ENCODE measurements at regions not wholly inside any gene's neighbourhood (a gene's known extent, or its start where the extent isn't known, plus 50 kb on each side); places are given as distances from the start of the nearest gene placed in this dataset.

- Histone ChIP-seq H3K4me1 (peaks cover 0 to 20% (median 1%) of the 10 kb centered on the region in 12 donors), H3K9me3 (no peaks in the 10 kb centered on the region), H3K27ac (peak overlapping the region in 5 of 12 donors; percentile 34 to 51 (median 43)), H3K36me3 (no peaks in the 10 kb centered on the region), H3K4me3 (no peak overlapping the region), H3K27me3 (no peaks in the 10 kb centered on the region)
- no peak for DNase-seq
- WGBS, 4 donors, result 12 to 24% (median 13%) methylated on average over 2 of the region's 2 CpGs
- intact Hi-C loops (cut with DNase I), result no loop called here
- ATAC-seq, result peak; percentile 41 to 91 (median 76)
- TF ChIP-seq POLR2A (IDR thresholded peaks at IDR 0.05), result no peak
- TF ChIP-seq, protein P1, sequence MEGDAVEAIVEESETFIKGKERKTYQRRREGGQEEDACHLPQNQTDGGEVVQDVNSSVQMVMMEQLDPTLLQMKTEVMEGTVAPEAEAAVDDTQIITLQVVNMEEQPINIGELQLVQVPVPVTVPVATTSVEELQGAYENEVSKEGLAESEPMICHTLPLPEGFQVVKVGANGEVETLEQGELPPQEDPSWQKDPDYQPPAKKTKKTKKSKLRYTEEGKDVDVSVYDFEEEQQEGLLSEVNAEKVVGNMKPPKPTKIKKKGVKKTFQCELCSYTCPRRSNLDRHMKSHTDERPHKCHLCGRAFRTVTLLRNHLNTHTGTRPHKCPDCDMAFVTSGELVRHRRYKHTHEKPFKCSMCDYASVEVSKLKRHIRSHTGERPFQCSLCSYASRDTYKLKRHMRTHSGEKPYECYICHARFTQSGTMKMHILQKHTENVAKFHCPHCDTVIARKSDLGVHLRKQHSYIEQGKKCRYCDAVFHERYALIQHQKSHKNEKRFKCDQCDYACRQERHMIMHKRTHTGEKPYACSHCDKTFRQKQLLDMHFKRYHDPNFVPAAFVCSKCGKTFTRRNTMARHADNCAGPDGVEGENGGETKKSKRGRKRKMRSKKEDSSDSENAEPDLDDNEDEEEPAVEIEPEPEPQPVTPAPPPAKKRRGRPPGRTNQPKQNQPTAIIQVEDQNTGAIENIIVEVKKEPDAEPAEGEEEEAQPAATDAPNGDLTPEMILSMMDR (IDR thresholded peaks at IDR 0.05), result no peak
Observed at GRCh38 chr4:28774344-28774743, 1913.7 kb downstream of the STIM2 start.

DNA sequence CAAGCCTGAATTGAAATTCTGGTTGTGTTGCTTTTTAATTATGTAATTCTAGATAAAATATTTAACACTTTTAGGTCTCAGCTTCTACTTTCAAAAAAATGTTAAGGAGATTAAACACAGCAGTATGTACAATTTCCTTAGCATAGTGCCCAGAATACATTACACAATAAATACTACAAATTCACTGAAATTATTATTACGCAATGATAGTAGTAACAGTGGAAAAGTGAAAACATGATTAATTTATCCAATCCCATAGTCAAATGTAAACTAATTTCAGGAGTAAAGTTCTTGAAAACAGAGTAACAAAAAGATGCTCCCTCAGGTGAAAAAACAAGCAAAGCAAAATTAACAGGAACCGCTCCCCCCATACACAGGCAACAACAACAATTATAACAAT, 1915.4 kb downstream of the STIM2 start:
- Histone ChIP-seq H3K27ac (no peak overlapping the region), H3K27me3 (no peaks in the 10 kb centered on the region), H3K4me1 (peaks cover 0 to 20% (median 1%) of the 10 kb centered on the region in 12 donors), H3K9me3 (no peaks in the 10 kb centered on the region), H3K4me3 (no peak overlapping the region), H3K36me3 (no peaks in the 10 kb centered on the region)
- intact Hi-C loops (cut with DNase I), result no loop called here
- TF ChIP-seq, protein P1 (IDR thresholded peaks at IDR 0.05), result no peak
- TF ChIP-seq POLR2A (IDR thresholded peaks at IDR 0.05), result no peak
- ATAC-seq (no peak), DNase-seq (no peak)
- 87 to 94% (median 93%) methylated on average over 2 of the region's 2 CpGs for WGBS, 4 donors

DNA sequence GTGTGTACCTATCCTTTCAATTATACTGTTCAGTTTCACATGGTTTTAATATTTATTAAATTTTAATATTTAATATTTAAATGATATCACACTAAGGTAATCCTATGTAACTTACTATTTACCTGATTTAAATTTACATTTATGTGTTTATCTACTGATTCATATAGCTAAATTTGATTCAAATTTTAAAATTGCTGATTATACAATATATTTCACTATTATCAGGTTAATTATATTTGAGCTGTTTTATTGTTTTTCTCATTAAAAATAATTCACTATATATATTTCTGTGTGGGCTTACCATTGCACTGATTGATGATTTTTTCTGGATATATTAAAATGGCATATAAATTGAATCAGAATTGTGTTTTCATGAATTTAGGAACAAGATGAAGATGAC, 1923.5 kb downstream of the STIM2 start:
- no peaks in the 10 kb centered on the region for H3K9me3 ChIP-seq
- no peaks in the 10 kb centered on the region for H3K27me3 ChIP-seq
- intact Hi-C loops (cut with DNase I), result no loop called here
- no peak for TF ChIP-seq POLR2A (IDR thresholded peaks at IDR 0.05)
- TF ChIP-seq, protein P1 (IDR thresholded peaks at IDR 0.05), result no peak
- H3K36me3 ChIP-seq, result no peaks in the 10 kb centered on the region
- no peaks in the 10 kb centered on the region for H3K4me1 ChIP-seq
- no peak for DNase-seq
- no peak overlapping the region for H3K27ac ChIP-seq
- no peak overlapping the region for H3K4me3 ChIP-seq
- no peak for ATAC-seq

GRCh38 chr4:28787947-28788346, 1927.3 kb downstream of the STIM2 start:
- no peaks in the 10 kb centered on the region for H3K36me3 ChIP-seq
- no peaks in the 10 kb centered on the region for H3K27me3 ChIP-seq
- intact Hi-C loops (cut with DNase I), result no loop called here
- H3K27ac ChIP-seq, result no peak overlapping the region
- TF ChIP-seq, protein P1 (IDR thresholded peaks at IDR 0.05), result no peak
- TF ChIP-seq POLR2A (IDR thresholded peaks at IDR 0.05), result no peak
- no peak overlapping the region for H3K4me3 ChIP-seq
- no peak for DNase-seq
- H3K4me1 ChIP-seq, result peaks cover 0 to 6% (median 0%) of the 10 kb centered on the region in 12 donors
- ATAC-seq, result no peak
- 50 to 72% (median 64%) methylated on average over 2 of the region's 2 CpGs for WGBS, 4 donors
- peaks cover 0 to 3% (median 0%) of the 10 kb centered on the region in 12 donors for H3K9me3 ChIP-seq

Measured in heart left ventricle (tissue), 16 donors.